H9 (cell line): ENCODE measurements at regions not wholly inside any gene's neighbourhood (a gene's known extent, or its start where the extent isn't known, plus 50 kb on each side); places are given as distances from the start of the nearest gene placed in this dataset.
A peak's percentile ranks its signal among the peaks of the same experiment; 100 is the strongest.

Experiments used
- DNase-seq: peaks from one replicate; pipeline ENCODE4 v3.0.0-alpha.2; 2017
- H2AFZ ChIP-seq: one replicate; pipeline ENCODE4 v1.6.1; 2013; ENCODE audit warnings: mild to moderate bottlenecking, low read length, control low read depth, moderate library complexity
- H2AK5ac ChIP-seq: 2 replicates; pipeline ENCODE4 v1.6.1; 2013; ENCODE audit warnings: low read length, control low read depth, mixed read lengths; ENCODE audit not compliant: insufficient read length
- H2BK120ac ChIP-seq: one replicate; pipeline ENCODE4 v1.6.1; 2013; ENCODE audit warnings: low read depth, mild to moderate bottlenecking, low read length, control low read depth, inconsistent platforms; ENCODE audit not compliant: poor library complexity, severe bottlenecking
- H2BK12ac ChIP-seq: 2 replicates; pipeline ENCODE4 v1.6.1; 2013; ENCODE audit warnings: low read length, control low read depth, mixed read lengths, low read depth; ENCODE audit not compliant: insufficient read length
- H2BK15ac ChIP-seq: 2 replicates; pipeline ENCODE4 v1.6.1; 2013; ENCODE audit warnings: low read depth, low read length, control low read depth
- H2BK20ac ChIP-seq: one replicate; pipeline ENCODE4 v1.6.1; 2013; ENCODE audit warnings: low read depth, mild to moderate bottlenecking, low read length, control low read depth, inconsistent platforms; ENCODE audit not compliant: poor library complexity, severe bottlenecking
- H2BK5ac ChIP-seq: 2 replicates; pipeline ENCODE4 v1.6.1; 2013; ENCODE audit warnings: low read length, control low read depth, mixed read lengths; ENCODE audit not compliant: insufficient read length
- H3K14ac ChIP-seq: 2 replicates; pipeline ENCODE4 v1.6.1; 2013; ENCODE audit warnings: low read length, control low read depth; ENCODE audit not compliant: insufficient read depth
- H3K18ac ChIP-seq: 2 replicates; pipeline ENCODE4 v1.6.1; 2013; ENCODE audit warnings: low read depth, mild to moderate bottlenecking, mixed read lengths, low read length, control low read depth; ENCODE audit not compliant: insufficient read length
- H3K23ac ChIP-seq: 2 replicates; pipeline ENCODE4 v1.6.1; 2013; ENCODE audit warnings: low read length, control low read depth, mixed read lengths, low read depth; ENCODE audit not compliant: insufficient read length
- H3K23me2 ChIP-seq: 2 replicates; pipeline ENCODE4 v1.6.1; 2013; ENCODE audit warnings: low read depth, mild to moderate bottlenecking, mixed read lengths, low read length, control low read depth; ENCODE audit not compliant: insufficient read length, poor library complexity, severe bottlenecking
- H3K27ac ChIP-seq: 2 replicates; pipeline ENCODE4 v1.5.1; 2013; ENCODE audit warnings: low read length, control low read depth, mixed read lengths, low read depth; ENCODE audit not compliant: insufficient read length
- H3K27me3 ChIP-seq: 2 replicates; pipeline ENCODE4 v1.6.1; 2013; ENCODE audit warnings: low read length, control low read depth, inconsistent platforms; ENCODE audit not compliant: insufficient read depth
- H3K4ac ChIP-seq: 2 replicates; pipeline ENCODE4 v1.6.1; 2013; ENCODE audit warnings: low read depth, mild to moderate bottlenecking, control low read depth, inconsistent platforms, low read length, moderate library complexity
- H3K4me1 ChIP-seq: 2 replicates; pipeline ENCODE4 v1.6.1; 2013; ENCODE audit warnings: low read length, control low read depth, inconsistent platforms; ENCODE audit not compliant: insufficient read depth
- H3K4me2 ChIP-seq: 2 replicates; pipeline ENCODE4 v1.6.1; 2013; ENCODE audit warnings: low read length, control low read depth, mixed read lengths; ENCODE audit not compliant: insufficient read length, insufficient read depth
- H3K56ac ChIP-seq: 2 replicates; pipeline ENCODE4 v1.6.1; 2013; ENCODE audit warnings: low read depth, mild to moderate bottlenecking, mixed read lengths, low read length, control low read depth; ENCODE audit not compliant: insufficient read length
- H3K79me1 ChIP-seq: 2 replicates; pipeline ENCODE4 v1.6.1; 2013; ENCODE audit warnings: low read depth, mild to moderate bottlenecking, moderate library complexity, low read length, control low read depth, inconsistent platforms; ENCODE audit not compliant: insufficient read depth, poor library complexity, severe bottlenecking
- H3K79me2 ChIP-seq: 2 replicates; pipeline ENCODE4 v1.6.1; 2013; ENCODE audit warnings: low read length, control low read depth, inconsistent platforms; ENCODE audit not compliant: insufficient read depth
- H3K9ac ChIP-seq: 2 replicates; pipeline ENCODE4 v1.6.1; 2013; ENCODE audit warnings: low read length, control low read depth, mixed read lengths; ENCODE audit not compliant: insufficient read length; ENCODE audit errors: extremely low read depth
- H3K9me3 ChIP-seq: one replicate; pipeline ENCODE4 v1.6.1; 2013; ENCODE audit warnings: low read depth, low read length, inconsistent platforms; ENCODE audit not compliant: control insufficient read depth
- H3T11ph ChIP-seq: one replicate; pipeline ENCODE4 v1.6.1; 2013; ENCODE audit warnings: mild to moderate bottlenecking, low read length, control low read depth, inconsistent platforms
- H4K20me1 ChIP-seq: one replicate; pipeline ENCODE4 v1.6.1; 2013; ENCODE audit not compliant: control insufficient read depth, insufficient read length, insufficient read depth
- H4K5ac ChIP-seq: 2 replicates; pipeline ENCODE4 v1.6.1; 2013; ENCODE audit warnings: low read depth, mild to moderate bottlenecking, mixed read lengths, low read length, control low read depth; ENCODE audit not compliant: insufficient read length
- H4K8ac ChIP-seq: replicated peaks from 2 replicates; pipeline ENCODE4 v1.6.1; 2013; ENCODE audit warnings: low read length, control low read depth, mixed read lengths, low read depth; ENCODE audit not compliant: insufficient read length
- H4K91ac ChIP-seq: 2 replicates; pipeline ENCODE4 v1.6.1; 2013; ENCODE audit warnings: low read depth, mild to moderate bottlenecking, moderate library complexity, mixed read lengths, low read length, control low read depth; ENCODE audit not compliant: insufficient read length
- H3K27ac Mint-ChIP-seq, 3 experiments: 2 replicates in 2 of 3; 3 replicates in 1 of 3; pipeline ENCODE4 v1.8.0; 2020 to 2021; ENCODE audit warnings: mixed read lengths in 3 of 3, mild to moderate bottlenecking in 1 of 3, moderate library complexity in 1 of 3
- H3K27me3 Mint-ChIP-seq: 2 replicates; pipeline ENCODE4 v1.8.0; 2021; ENCODE audit warnings: low read depth, mild to moderate bottlenecking, moderate library complexity, mixed read lengths
- H3K36me3 Mint-ChIP-seq, 3 experiments: 2 replicates in 2 of 3; 3 replicates in 1 of 3; pipeline ENCODE4 v1.8.0; 2020 to 2021; ENCODE audit warnings: low read depth in 3 of 3, mixed read lengths in 3 of 3; ENCODE audit not compliant: insufficient read depth in 1 of 3
- H3K4me1 Mint-ChIP-seq, 2 experiments: 2 replicates each; pipeline ENCODE4 v1.8.0; 2020; ENCODE audit warnings: mixed read lengths in 2 of 2
- H3K4me3 Mint-ChIP-seq, 2 experiments: 2 replicates in 1 of 2; 3 replicates in 1 of 2; pipeline ENCODE4 v1.8.0; 2020 to 2021; ENCODE audit warnings: mild to moderate bottlenecking in 2 of 2, mixed read lengths in 2 of 2, moderate library complexity in 1 of 2
- H3K9me3 Mint-ChIP-seq, 2 experiments: 2 replicates in 1 of 2; 3 replicates in 1 of 2; pipeline ENCODE4 v1.8.0; 2020; ENCODE audit warnings: mild to moderate bottlenecking in 2 of 2, mixed read lengths in 2 of 2, moderate library complexity in 1 of 2
- WGBS: extraction: QIAGEN DNeasy Blood & Tissue Kit; methylation state at CpG from one replicate; pipeline ENCODE4 v1.1.7; 2013; ENCODE audit warnings: missing lambda C conversion rate, low lambda C conversion rate, mixed read lengths; ENCODE audit not compliant: insufficient read length; ENCODE audit errors: extremely low coverage; 5-methylcytosine and 5-hydroxymethylcytosine counted together
- TF ChIP-seq, protein P1 (sequence below): fragments of 200-600 bp; sonication (generic); conservative IDR thresholded peaks from 3 replicates; pipeline ENCODE4 v1.8.0; 2021; ENCODE audit warnings: antibody characterized with exemption, mild to moderate bottlenecking

GRCh38 chr14:103260629-103261124, 73.4 kb upstream of the EIF5 start:
- H3K27ac Mint-ChIP-seq: peak overlapping the region in 1 of 3 experiments; percentile 68; a peak in 2 of 7 replicates
- H4K5ac ChIP-seq: no peak overlapping the region
- no peaks in the 10 kb centered on the region; a peak in 1 of 5 replicates for H3K9me3 Mint-ChIP-seq
- no peak overlapping the region for H3K4ac ChIP-seq
- H3K27ac ChIP-seq: no peak overlapping the region
- no peak overlapping the region for H3K23ac ChIP-seq
- TF ChIP-seq, protein P1, sequence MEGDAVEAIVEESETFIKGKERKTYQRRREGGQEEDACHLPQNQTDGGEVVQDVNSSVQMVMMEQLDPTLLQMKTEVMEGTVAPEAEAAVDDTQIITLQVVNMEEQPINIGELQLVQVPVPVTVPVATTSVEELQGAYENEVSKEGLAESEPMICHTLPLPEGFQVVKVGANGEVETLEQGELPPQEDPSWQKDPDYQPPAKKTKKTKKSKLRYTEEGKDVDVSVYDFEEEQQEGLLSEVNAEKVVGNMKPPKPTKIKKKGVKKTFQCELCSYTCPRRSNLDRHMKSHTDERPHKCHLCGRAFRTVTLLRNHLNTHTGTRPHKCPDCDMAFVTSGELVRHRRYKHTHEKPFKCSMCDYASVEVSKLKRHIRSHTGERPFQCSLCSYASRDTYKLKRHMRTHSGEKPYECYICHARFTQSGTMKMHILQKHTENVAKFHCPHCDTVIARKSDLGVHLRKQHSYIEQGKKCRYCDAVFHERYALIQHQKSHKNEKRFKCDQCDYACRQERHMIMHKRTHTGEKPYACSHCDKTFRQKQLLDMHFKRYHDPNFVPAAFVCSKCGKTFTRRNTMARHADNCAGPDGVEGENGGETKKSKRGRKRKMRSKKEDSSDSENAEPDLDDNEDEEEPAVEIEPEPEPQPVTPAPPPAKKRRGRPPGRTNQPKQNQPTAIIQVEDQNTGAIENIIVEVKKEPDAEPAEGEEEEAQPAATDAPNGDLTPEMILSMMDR: no peak
- no peak overlapping the region for H2BK120ac ChIP-seq
- H3K79me1 ChIP-seq: no peaks in the 10 kb centered on the region
- no peak overlapping the region for H3K18ac ChIP-seq
- no peak overlapping the region for H2BK12ac ChIP-seq
- no peaks in the 10 kb centered on the region for H3K9me3 ChIP-seq
- H2AFZ ChIP-seq: no peak overlapping the region
- no peak overlapping the region for H3K14ac ChIP-seq
- no peaks in the 10 kb centered on the region; a peak in 2 of 7 replicates for H3K36me3 Mint-ChIP-seq
- no peaks in the 10 kb centered on the region for H3K27me3 ChIP-seq
- peaks cover 20 to 27% of the 10 kb centered on the region in 2 experiments for H3K4me1 Mint-ChIP-seq
- no peak overlapping the region for H3K9ac ChIP-seq
- 0 out of 2 replicates have a peak, but pooled peaks cover 1% of the 10 kb centered on the region for H3K27me3 Mint-ChIP-seq
- no peak overlapping the region for H4K91ac ChIP-seq
- WGBS: no CpG with 5 or more reads among the region's 9 CpGs
- H3K23me2 ChIP-seq: no peaks in the 10 kb centered on the region
- H2BK20ac ChIP-seq: no peak overlapping the region
- no peaks in the 10 kb centered on the region; the same call in 1 of the 2 replicates for H3K79me2 ChIP-seq
- H2BK5ac ChIP-seq: no peak overlapping the region
- no peak overlapping the region for H2AK5ac ChIP-seq
- H2BK15ac ChIP-seq: no peak overlapping the region
- H3K4me1 ChIP-seq: peaks cover 2% of the 10 kb centered on the region; the same call in 1 of the 2 replicates
- no peak overlapping the region for H3K4me2 ChIP-seq
- H3K56ac ChIP-seq: no peak overlapping the region
- no peak overlapping the region for H3K4me3 Mint-ChIP-seq
- no peaks in the 10 kb centered on the region for H4K20me1 ChIP-seq
- H4K8ac ChIP-seq: no peak overlapping the region
- H3T11ph ChIP-seq: no peak overlapping the region
- no peak for DNase-seq
